ENCODE measurements at regions not wholly inside any gene's neighbourhood (a gene's known extent, or its start where the extent isn't known, plus 50 kb on each side); places are given as distances from the start of the nearest gene placed in this dataset.

GRCh38 chr5:6949230-6949629 lies 236.0 kb downstream of the TENT4A start:
- DNase-seq (ENCODE audit: low read depth in 1 of 2, low spot score in 1 of 2) = no peak
- no peak overlapping the region for H3K4me3 ChIP-seq (replicated peaks; ENCODE audit: insufficient read depth, low read length)
- H3K27me3 ChIP-seq (ENCODE audit: insufficient read depth, poor library complexity, severe bottlenecking) = peaks cover 2% of the 10 kb centered on the region
- TF ChIP-seq POLR2AphosphoS5 (IDR thresholded peaks at IDR 0.05; ENCODE audit: low read depth) (no peak), SPI1 (IDR thresholded peaks at IDR 0.05; ENCODE audit: borderline replicate concordance, low read depth) (no peak), CTCF (IDR thresholded peaks at IDR 0.05; ENCODE audit: insufficient read depth, low read length) (no peak), REST (IDR thresholded peaks at IDR 0.05; ENCODE audit: insufficient replicate concordance, low read depth) (no peak), GABPA (IDR thresholded peaks at IDR 0.05; ENCODE audit: low read depth) (no peak)
- no peak overlapping the region for H3K27ac ChIP-seq (replicated peaks)

GRCh38 chr5:6950250-6950649 lies 237.0 kb downstream of the TENT4A start:
- Histone ChIP-seq H3K4me3 (replicated peaks; ENCODE audit: insufficient read depth, low read length) (no peak overlapping the region), H3K27me3 (ENCODE audit: insufficient read depth, poor library complexity, severe bottlenecking) (peaks cover 2% of the 10 kb centered on the region), H3K27ac (replicated peaks) (no peak overlapping the region)
- TF ChIP-seq SPI1 (IDR thresholded peaks at IDR 0.05; ENCODE audit: borderline replicate concordance, low read depth) = no peak
- TF ChIP-seq POLR2AphosphoS5 (IDR thresholded peaks at IDR 0.05; ENCODE audit: low read depth) = no peak
- TF ChIP-seq REST (IDR thresholded peaks at IDR 0.05; ENCODE audit: insufficient replicate concordance, low read depth) = no peak
- TF ChIP-seq GABPA (IDR thresholded peaks at IDR 0.05; ENCODE audit: low read depth) = no peak
- TF ChIP-seq CTCF (IDR thresholded peaks at IDR 0.05; ENCODE audit: insufficient read depth, low read length) = no peak
- no peak for DNase-seq (ENCODE audit: low read depth in 1 of 2, low spot score in 1 of 2)

- H3K4me3 ChIP-seq (replicated peaks; ENCODE audit: insufficient read depth, low read length) = no peak overlapping the region
- H3K27ac ChIP-seq (replicated peaks) = no peak overlapping the region
- no peak for DNase-seq (ENCODE audit: low read depth in 1 of 2, low spot score in 1 of 2)
- peaks cover 2% of the 10 kb centered on the region for H3K27me3 ChIP-seq (ENCODE audit: insufficient read depth, poor library complexity, severe bottlenecking)
- TF ChIP-seq REST (IDR thresholded peaks at IDR 0.05; ENCODE audit: insufficient replicate concordance, low read depth) (no peak), CTCF (IDR thresholded peaks at IDR 0.05; ENCODE audit: insufficient read depth, low read length) (no peak), GABPA (IDR thresholded peaks at IDR 0.05; ENCODE audit: low read depth) (no peak), SPI1 (IDR thresholded peaks at IDR 0.05; ENCODE audit: borderline replicate concordance, low read depth) (no peak), POLR2AphosphoS5 (IDR thresholded peaks at IDR 0.05; ENCODE audit: low read depth) (no peak)
Observed at GRCh38 chr5:6950860-6951259, 237.6 kb downstream of the TENT4A start.
